Embryonic facial prominence (tissue), 1 donor: ENCODE measurements at regions not wholly inside any gene's neighbourhood (a gene's known extent, or its start where the extent isn't known, plus 50 kb on each side); places are given as distances from the start of the nearest gene placed in this dataset.
A peak's percentile ranks its signal among the peaks of the same experiment; 100 is the strongest.

Experiments
- DNase-seq: peaks from one replicate; pipeline ENCODE4 v3.0.0-alpha.2; 2016; ENCODE audit errors: extremely low spot score

DNA sequence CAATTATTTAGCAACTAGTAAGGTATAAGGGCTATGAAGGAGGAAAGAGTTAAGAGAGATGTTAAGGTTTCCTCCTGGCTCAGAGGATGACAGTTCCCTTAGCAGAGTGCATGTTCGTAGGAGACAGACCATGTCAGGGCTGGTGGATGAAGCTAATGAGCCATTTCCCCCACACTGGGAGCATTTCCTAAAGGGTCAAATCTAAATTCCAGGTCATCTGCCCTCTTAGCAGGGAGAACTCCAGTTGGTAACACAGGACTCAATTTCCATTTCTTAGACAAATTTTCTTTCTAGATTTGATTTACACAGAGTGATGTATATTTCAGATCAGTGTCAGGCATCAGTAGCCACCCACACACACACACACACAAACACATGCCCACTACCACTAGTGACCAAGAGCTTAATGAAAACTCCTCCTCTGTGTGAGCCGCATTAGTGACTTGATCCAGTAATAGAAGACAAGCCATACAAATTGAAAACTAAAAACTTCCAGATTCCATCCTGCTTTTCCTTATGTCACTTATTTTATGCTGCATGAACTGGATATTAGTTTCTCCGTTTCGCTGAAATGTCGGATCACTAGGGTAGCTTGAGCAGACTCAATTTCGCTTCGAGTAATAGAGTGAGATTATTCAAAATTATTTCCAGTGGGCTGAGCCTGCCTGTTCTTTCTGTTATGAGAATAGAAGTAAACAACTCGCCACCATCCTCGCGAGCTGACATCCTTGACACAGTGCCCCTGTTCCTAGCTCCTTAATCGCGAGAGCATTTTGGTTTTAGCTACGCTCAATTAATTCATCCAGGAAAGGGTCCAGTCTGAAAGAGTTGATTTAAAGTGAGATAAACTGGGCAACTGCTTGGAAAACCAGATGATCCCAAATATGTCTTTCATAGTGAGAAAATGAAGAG lies 582.6 kb downstream of the SOX6 start:
- no peak for DNase-seq

DNA sequence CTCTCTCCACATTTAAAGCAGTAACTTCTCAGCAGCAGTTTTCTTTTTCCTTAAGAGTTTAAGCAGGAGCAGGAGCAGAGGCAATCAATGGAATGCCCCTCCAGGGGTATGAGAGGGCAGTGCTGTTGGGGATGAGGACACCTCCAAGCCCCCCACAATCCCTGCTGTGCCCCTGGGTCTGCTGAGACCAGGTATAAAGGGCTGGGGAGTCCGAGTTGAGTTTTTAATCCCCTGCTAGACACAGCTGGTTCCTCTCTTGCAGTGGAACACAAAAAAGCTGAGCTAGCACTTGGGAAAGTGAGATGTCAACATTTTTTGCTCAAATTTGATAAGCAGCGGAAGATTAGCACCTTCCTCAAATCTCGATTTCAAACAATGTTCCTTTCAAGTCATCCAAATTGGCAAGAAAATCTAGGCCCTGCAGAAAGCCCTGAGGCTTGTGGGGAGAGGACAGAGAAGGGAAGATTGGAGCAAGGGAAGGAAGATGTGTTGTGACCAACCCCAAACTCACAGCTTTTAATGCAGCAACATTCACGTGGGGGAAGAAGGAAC lies 581.9 kb downstream of the SOX6 start:
- no peak for DNase-seq

DNA sequence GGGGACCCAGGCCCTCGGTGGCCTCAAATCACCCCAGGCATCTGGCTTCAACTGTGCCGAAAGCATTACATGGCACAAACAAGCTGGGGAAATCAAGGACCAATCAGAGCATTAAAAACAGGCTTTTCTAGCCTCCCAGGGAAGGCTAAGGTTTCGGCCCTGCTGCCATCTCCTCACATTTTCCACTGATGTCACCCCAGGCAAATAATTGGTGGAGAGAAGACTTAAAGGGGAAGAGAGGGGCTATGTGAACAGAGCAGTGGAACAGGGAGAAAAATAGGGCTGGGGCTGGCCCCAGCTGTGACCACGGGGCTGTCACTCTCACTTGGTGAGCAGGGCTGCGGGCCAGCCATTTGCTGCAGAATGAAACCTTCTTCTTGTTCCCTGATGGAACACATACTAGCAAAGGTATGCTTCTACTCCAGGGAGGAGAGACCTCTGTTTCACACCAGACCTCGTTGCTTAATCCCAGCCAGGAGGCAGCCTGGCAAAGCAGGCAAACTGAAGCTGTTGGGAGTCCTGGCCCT lies 581.3 kb downstream of the SOX6 start:
- DNase-seq, result peak; percentile 71

DNA sequence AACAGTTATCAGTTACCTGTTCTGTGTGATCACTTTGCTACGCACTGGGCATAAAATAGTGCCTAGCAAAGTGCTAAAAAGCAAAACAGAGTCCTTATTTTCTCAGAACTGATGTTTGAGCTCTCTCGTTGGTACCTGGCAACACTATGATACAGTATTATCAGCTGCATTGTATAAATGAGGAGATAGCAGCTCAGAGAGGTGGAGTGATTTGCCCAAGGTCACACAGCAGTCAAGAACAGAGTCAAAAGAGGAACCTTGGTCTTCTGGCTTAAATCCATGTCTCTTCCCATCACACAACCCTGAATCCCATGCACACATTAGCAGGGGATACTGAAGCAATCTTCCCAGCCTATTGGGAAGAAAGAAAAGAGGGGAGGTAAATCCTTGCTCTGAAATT lies 580.5 kb downstream of the SOX6 start:
- no peak for DNase-seq

DNA sequence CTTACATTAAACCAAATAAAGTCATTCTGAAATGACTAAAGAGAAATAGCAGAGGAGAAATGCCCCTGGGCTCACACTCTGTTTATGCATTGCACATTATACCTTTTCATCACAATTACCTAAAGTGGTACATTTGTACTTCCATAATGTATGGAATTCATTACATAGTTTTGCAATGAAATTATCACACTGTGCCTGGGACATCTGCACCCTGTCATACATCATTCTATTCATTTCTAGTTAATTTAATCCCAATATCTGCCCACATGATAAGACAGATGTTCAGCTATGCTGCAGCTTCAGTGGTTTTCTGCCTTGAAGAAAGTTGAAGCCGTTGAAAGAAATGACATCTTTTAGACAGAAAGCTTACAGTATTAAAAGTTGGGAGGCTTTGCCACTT lies 580.0 kb downstream of the SOX6 start:
- DNase-seq, result no peak

DNA sequence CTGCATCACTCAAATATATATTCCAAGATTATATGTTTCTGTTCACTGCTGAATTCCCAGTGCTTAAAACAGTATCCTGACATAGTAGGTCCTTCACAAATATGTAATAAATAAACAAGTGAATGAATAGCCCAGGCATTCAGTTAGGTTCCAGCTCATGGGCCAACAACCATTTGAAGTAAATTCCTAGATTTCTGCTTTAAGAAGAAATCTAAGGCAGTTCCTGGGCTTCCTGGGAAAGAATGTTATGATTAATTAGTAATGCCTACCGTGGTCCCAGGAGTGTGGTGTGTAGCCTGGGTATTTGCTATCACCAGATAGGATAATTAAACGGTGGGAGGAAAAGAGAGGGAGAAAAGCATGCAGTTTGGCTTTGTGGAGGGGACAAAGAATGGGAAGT lies 576.8 kb downstream of the SOX6 start:
- DNase-seq, result no peak

DNA sequence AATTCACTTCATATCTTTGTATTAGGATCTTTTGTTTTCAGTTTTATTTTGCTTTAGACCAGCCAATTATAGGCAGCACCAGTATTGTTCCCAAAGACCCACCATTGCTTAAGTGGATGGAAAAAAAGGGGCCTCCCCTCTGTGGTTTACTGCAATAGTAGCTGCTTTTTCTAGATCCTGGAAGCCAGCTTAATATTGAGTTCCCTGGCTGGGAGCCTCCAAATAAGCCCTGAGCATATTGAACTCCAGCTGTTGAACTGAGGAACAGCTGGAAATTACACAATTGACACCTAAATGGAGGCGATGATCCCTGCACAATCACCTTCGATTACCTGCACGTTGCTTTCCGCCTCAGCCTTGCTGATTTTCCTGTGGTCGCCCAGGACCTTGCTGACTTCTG lies 576.0 kb downstream of the SOX6 start:
- DNase-seq, result no peak

DNA sequence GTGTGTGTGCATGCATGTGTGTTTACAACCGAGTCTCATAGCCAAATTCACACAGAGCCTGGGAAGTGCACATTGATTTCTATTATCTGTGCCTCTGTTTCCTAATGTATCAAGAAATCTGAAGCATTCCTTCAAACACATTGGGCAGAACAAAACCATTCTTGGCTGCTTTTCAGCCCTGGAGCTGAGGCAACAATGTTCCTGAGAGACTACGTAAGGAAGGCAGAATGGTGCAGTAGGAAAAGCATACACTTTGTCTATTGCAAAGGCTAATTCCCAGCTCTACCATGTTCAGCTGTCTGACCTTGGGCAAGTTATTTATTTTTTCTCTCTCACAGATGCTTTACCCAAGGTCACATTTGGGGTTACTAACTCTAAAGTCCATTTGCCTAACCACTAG lies 575.5 kb downstream of the SOX6 start:
- no peak for DNase-seq

DNA sequence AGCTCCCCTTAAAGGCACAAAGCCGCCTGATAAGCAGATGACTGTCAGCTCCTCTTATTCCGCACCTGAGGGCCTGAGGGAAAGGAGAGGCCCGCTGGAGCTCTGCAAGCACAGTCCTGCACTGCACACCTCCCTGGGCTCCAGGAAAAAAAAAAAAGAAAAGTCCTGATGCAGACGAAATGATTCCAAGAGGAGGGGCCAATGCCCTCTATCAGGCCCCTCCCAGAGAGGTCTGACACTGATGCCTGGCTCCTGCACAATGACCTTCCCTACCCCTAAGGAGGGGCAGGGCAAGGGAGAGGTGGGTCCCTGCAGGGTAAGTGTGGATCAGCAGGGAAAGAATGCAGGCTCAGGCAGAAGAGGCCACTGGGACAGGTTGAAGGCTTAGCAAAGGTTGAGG lies 572.7 kb downstream of the SOX6 start:
- no peak for DNase-seq

DNA sequence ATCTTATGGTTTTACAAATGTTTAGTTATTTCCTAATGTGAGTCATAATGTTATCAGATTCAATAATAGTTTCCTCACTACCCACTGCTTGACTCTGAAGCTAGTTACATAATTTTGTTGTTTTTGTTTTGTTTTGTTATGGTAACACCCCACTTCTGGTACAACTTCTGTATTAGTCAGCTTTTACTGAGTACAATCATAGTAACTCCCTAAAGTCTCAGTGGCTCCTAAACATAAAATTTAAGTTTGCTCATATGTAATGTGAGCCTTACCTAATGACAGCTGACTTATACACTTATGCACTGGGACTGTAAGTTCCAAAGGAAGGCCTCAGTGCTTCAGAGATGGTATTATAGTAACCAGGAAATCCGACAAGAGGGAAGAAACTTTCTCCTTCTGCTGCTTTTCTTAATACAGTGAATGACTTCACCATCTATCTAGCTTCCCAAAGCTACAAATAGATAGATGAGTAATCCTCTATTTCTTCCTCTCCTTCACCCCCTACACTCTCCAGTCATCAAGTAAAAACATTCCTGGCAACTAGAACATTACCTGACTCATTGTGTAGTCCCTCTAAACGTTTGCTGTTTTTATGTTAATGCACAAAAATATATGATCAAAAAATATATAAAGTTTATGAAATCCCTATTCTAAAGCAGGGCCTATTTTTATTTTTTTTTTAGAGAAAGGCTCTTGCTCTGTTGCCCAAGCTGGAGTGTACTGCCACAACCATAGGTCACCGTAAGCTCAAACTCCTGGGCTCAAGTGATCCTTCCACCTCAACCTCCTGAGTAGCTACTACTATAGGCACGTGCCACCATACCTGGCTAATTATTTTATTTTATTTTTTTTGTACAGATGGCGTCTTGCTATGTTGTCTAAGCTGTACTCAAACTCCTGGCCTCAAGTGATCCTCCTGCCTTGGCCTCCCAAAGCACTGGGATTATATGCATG lies 563.0 kb downstream of the SOX6 start:
- DNase-seq, result no peak

DNA sequence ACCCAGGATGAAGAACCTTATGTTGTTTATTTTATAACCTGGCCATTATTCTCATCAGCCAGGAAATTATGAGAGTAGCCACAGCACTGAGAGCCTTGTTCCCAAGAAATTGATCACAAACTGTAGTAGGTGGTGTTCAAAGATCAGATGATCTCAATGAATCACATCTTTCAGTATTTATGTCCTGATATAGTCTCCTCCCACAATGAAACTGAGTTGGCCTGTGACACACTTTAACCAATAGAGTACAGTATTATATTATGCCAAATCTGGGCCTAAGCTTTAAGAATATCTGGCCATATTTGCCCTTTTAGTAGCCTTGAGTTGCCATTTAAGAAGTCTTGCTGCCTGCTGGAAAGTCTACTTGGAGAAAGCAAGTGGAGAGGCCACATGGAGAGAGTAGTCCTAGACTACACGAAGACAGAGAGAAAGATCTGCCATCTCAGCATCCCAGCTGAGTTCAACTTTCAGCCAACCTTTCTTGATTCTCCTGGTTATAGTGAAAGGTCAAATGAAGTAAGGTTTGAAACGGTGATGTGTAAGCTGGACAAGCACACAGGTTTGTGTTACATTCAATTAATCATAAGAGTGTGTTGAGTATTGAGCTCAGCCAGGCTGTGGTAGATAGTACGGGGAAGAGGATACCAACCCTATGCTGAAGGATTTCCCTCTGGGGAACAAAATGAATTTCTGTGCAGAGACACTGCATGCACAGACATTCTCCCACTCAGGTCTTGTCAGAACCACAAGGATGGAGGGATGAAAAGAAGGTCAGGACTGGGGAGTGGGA lies 561.8 kb downstream of the SOX6 start:
- DNase-seq, result no peak

DNA sequence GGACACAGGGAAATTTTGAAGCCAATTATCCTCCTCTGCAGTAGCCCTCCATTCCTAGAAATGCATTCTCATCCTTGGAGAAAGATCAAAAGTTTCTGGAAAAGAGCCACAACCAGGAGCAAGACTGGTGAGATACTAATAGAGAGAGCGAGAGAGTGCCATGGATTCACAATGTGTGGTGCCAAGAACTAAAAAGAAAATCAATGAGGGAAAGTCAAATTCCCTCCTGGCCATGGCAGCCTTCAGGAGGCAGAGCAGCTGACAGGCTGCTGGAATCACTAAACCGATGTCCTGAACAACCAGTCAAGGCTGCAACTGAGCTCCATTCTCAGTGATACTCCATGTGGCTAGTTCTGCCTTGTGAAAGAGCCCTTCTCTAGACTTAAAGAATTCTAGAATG lies 561.0 kb downstream of the SOX6 start:
- no peak for DNase-seq

DNA sequence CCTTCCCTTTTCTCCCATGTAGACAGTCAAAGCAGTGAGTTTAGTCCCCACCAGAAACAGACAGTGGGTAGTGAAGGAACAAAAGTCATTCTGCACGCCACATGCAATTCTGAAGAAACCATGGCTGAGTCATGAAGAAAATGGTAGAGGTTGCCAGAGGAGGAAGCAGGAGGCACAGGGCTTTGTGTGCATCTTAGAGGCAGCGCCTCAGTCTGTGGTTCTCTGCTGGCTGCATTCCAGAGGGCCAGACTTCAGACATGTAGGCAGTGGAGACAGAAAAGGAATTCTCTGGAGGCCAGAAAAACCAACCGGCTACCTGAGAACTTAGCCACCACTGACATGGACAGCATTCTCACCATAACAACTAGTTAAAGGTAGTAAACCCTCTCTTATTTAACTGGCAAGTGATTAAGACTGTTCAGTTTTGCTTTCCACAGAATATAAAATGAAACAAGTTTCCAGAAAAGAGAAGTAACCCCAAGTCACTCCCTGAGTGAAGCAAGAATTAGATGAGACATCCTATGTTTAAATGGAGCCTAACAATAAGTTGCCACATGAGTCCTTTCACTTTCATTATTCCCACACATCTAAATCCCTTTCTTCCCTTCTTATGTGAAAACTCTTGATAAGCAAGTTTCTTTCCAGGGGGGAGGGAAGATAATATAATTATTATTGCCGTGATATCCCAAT lies 556.1 kb downstream of the SOX6 start:
- DNase-seq, result no peak

DNA sequence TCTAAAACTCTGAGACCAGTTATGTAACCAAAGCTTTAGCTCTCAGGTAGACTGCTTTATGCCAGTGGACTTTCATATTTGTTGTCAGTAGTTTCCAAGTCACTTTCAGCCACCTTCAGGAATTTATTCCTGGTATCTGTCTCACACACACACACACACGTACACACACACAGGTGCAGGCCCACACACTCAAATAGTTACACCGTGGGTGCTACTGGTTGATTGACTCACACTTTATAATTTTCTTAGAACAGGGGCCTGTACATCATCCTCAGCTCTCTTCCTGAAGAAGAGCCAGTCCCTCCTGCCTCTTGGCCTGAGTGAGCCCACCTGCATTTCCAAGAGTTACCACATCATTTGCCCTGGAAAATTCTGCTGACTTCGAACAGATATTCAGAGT lies 555.2 kb downstream of the SOX6 start:
- no peak for DNase-seq

DNA sequence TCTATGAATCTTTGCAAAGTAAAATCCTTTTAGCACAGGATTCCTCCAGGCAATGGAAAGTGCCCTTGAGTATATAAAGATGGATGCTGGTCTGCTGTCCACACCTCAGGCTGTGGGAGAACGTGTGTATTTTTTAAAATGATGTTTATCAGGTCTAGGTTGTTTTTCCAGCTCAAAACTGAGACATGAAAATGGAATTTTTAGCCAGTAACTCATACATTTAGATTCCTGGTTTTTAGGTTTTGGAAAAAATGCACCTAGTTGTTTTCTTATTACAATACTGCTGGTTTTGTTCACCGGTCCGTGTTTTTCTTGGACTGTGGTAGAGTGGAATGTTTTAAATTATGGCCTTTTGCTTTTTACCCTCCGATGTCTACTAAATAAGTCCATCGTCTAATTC lies 554.7 kb downstream of the SOX6 start:
- DNase-seq, result peak; percentile 9

DNA sequence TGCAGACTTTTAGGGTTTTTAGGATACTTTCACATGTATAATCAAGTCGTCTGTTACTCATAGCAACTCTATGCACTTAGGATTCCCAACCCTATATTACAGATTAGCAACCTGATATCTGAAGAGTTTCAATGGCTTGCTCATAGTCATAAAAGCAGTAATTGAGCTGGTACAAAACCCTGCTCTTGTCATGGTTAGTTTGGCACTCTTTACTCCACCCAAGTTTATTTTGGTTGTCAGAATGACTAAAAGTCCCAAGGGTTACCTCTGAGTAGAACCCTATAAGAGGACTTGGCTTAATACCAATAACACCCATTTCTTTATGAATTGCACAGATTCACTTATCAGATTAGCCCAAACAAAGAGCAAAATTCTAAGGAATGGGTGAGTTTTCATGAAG lies 550.6 kb downstream of the SOX6 start:
- no peak for DNase-seq

DNA sequence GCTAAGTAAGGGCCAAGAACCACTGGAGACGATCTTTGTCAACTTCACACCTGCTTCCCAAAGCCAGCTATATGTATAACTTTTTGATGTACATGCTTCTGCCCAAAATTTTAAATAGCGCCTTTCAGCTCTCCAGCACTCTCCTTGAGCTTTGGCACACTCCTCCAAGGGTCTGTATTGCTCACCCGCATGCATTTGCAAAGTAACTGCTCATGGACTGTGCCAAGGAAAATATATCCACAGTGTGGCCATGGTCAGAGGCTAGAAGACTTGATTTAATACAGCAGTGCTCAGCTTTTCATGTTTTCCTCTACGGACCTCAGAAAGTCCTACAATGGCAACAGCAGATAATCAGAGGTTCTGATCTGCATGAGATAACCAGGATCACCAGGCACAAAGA lies 550.1 kb downstream of the SOX6 start:
- DNase-seq, result no peak

DNA sequence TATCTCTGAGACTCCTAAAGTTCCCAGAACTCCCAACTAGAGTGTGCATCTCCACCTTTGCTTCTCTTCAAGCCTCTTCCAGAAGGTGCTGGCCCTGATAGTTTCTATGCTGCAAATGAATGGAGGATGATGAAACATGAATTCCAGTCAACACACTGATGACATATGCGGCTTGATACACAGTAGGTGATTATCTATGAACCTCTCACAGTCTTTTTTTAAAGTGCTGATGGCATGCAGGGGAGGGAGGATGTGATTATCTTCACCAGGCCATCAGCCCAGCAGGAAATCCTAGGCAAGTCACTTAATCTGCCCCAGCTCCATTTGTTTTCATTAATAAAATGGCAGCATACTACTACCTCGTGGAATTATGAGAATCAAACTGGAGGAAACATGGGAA lies 548.5 kb downstream of the SOX6 start:
- no peak for DNase-seq

DNA sequence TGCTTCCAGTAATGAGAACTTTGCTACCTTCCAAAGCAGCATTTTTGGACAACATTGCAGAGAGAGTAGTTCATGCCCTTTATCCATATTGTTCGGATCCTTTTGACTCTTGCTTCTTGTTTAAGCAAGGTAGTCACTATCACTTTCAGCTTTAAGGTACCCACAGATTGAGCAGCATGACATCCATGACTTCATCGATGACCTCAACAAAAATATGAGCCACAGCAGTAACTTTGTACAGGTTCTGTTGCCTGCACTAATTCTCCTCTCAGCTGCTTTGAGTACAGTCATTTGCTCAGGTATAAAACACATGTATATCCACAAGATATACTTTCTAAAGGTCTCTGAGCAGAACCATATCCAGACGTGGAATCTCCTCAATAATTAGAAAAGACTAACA lies 546.3 kb downstream of the SOX6 start:
- DNase-seq, result no peak

DNA sequence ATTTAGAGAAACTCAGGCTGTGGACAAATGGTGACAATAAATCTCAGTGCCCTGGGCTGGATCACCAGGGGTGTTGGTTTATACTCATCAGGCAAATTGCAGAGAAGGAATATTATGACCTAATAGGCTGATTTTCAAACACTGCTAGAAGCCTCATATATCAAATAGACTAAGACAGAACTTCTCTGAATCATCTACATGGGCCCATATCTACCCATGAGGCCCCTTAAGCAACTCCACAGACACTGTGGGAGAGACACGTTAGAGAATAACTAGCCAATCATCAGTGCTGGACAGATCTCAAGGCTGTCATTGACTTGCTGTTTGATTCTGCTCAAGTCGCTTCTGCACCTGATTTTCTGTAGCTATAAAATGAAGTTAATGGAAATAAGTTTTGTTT lies 545.8 kb downstream of the SOX6 start:
- no peak for DNase-seq
